Neural cell (in vitro differentiated cells): ENCODE measurements at regions not wholly inside any gene's neighbourhood (a gene's known extent, or its start where the extent isn't known, plus 50 kb on each side); places are given as distances from the start of the nearest gene placed in this dataset.

Experiments used
- H2AFZ ChIP-seq: fragments of 200-600, 300-800 bp; sonication (generic), shearing (Covaris generic); 2 replicates; pipeline ENCODE4 v1.6.0; 2014; ENCODE audit warnings: low read depth, mild to moderate bottlenecking, antibody characterized with exemption, low read length, moderate library complexity
- H3F3A ChIP-seq: fragments of 200-600 bp; shearing (Covaris generic); 2 replicates; pipeline ENCODE4 v1.6.1; 2016; ENCODE audit warnings: mild to moderate bottlenecking, moderate library complexity, mixed read lengths, antibody characterized with exemption, low read length; ENCODE audit not compliant: insufficient read depth, poor library complexity, severe bottlenecking
- H3K27ac ChIP-seq: fragments of 200-600, 300-800 bp; sonication (generic), shearing (Covaris generic); 2 replicates; pipeline ENCODE4 v1.5.1; 2014; ENCODE audit warnings: mild to moderate bottlenecking, low read length, moderate library complexity
- H3K27me3 ChIP-seq: fragments of 300-800, 200-600 bp; sonication (generic), shearing (Covaris generic); 2 replicates; pipeline ENCODE4 v1.6.0; 2014; ENCODE audit warnings: mild to moderate bottlenecking, low read depth, low read length, moderate library complexity; ENCODE audit not compliant: insufficient read depth
- H3K36me3 ChIP-seq: fragments of 300-800, 200-600 bp; sonication (generic), shearing (Covaris generic); 2 replicates; pipeline ENCODE4 v1.5.1; 2014; ENCODE audit warnings: mild to moderate bottlenecking, antibody characterized with exemption, low read length, moderate library complexity; ENCODE audit not compliant: insufficient read depth
- H3K4me2 ChIP-seq: fragments of 300-800, 200-600 bp; sonication (generic), shearing (Covaris generic); 2 replicates; pipeline ENCODE4 v1.6.0; 2014; ENCODE audit warnings: mild to moderate bottlenecking, low read length
- H3K4me3 ChIP-seq: fragments of 300-800, 200-600 bp; sonication (generic), shearing (Covaris generic); 2 replicates; pipeline ENCODE4 v1.5.1; 2014; ENCODE audit warnings: mild to moderate bottlenecking, low read length, moderate library complexity
- H3K79me2 ChIP-seq: fragments of 200-600 bp; shearing (Covaris generic); replicated peaks from 2 replicates; pipeline ENCODE4 v1.6.0; 2014; ENCODE audit warnings: mild to moderate bottlenecking, low read length, moderate library complexity; ENCODE audit not compliant: insufficient read depth
- H3K9ac ChIP-seq: fragments of 300-800, 200-600 bp; sonication (generic), shearing (Covaris generic); 2 replicates; pipeline ENCODE4 v1.6.1; 2016; ENCODE audit warnings: mild to moderate bottlenecking, low read length, mixed read lengths
- H3K9me2 ChIP-seq: fragments of 200-600 bp; shearing (Covaris generic); 2 replicates; pipeline ENCODE4 v1.6.1; 2016; ENCODE audit warnings: mild to moderate bottlenecking, low read length, mixed read lengths; ENCODE audit not compliant: insufficient read depth
- H3K9me3 ChIP-seq: fragments of 200-600, 300-800 bp; sonication (generic), shearing (Covaris generic); 2 replicates; pipeline ENCODE4 v1.6.1; 2016; ENCODE audit warnings: mild to moderate bottlenecking, mixed run types, low read length, moderate library complexity, mixed read lengths
- H4K20me1 ChIP-seq: fragments of 200-600 bp; shearing (Covaris generic); 2 replicates; pipeline ENCODE4 v1.6.1; 2016; ENCODE audit warnings: mild to moderate bottlenecking, mixed run types; ENCODE audit not compliant: insufficient read depth
- EP300 ChIP-seq: fragments of 450-650 bp; conservative IDR thresholded peaks from 2 replicates; pipeline ENCODE4 v1.6.1; 2014; ENCODE audit warnings: antibody characterized with exemption, mild to moderate bottlenecking, moderate library complexity; ENCODE audit not compliant: poor library complexity, severe bottlenecking
- EZH2 ChIP-seq: fragments of 200-600, 300-800 bp; shearing (Covaris generic), sonication (generic); IDR thresholded peaks from 2 replicates; pipeline ENCODE4 v1.6.1; 2014; ENCODE audit warnings: antibody characterized with exemption, low read length, borderline replicate concordance, mild to moderate bottlenecking; ENCODE audit not compliant: insufficient read depth, poor library complexity, severe bottlenecking
- MXI1 ChIP-seq: fragments of 450-650 bp; conservative IDR thresholded peaks from 2 replicates; pipeline ENCODE4 v1.6.1; 2014; ENCODE audit warnings: antibody characterized with exemption, mild to moderate bottlenecking; ENCODE audit not compliant: poor library complexity, severe bottlenecking
- POLR2AphosphoS5 ChIP-seq: IDR thresholded peaks from 2 replicates; pipeline ENCODE4 v1.6.1; 2012
- RAD21 ChIP-seq: fragments of 450-650 bp; conservative IDR thresholded peaks from 2 replicates; pipeline ENCODE4 v1.6.1; 2014; ENCODE audit warnings: antibody characterized with exemption, mild to moderate bottlenecking, moderate library complexity
- SMC3 ChIP-seq: fragments of 450-650 bp; conservative IDR thresholded peaks from 2 replicates; pipeline ENCODE4 v1.6.1; 2014; ENCODE audit warnings: antibody characterized with exemption, mild to moderate bottlenecking, moderate library complexity; ENCODE audit not compliant: poor library complexity
- TAF1 ChIP-seq: IDR thresholded peaks from 2 replicates; pipeline ENCODE4 v1.6.1; 2012; ENCODE audit warnings: low read depth
- TF ChIP-seq, protein P1 (sequence below): fragments of 450-650 bp; IDR thresholded peaks from 2 replicates; pipeline ENCODE4 v1.5.1; 2014; ENCODE audit warnings: antibody characterized with exemption, mild to moderate bottlenecking, moderate library complexity; ENCODE audit not compliant: poor library complexity, severe bottlenecking
- TF ChIP-seq, protein P2 (sequence below): IDR thresholded peaks from 2 replicates; pipeline ENCODE4 v1.6.1; 2012; ENCODE audit warnings: borderline replicate concordance

DNA sequence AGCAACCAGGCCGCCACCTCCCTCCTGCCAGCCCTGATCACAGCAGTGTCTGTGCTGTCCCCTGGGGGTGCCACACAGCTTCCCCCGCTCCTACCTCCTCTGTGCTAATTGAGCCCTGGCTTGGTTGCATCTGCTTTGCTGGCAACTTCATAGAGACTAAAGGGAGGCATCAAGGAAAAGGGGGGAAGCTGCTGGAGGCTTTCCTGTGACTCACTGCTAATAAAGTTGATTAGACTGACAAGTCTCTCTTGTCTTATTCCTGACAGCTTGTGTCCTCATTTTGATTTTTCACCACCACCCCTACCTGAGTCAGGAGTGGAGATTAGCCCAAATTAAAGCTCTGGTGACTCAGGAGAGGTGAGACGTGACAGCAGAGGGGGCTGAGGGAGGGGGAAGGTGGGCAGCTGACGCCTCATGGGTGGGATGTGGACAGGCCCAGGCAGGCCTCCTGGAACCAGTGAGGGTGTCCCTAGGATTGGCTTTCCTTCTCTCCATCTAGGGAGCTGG is 310.0 kb downstream of the CBLN1 start:
- Histone ChIP-seq H3K9me3 (no peaks in the 10 kb centered on the region), H3K27ac (no peak overlapping the region), H3K79me2 (no peaks in the 10 kb centered on the region), H3K4me3 (no peak overlapping the region), H3K4me2 (no peak overlapping the region), H3K9ac (no peak overlapping the region), H2AFZ (no peak overlapping the region), H3K36me3 (no peaks in the 10 kb centered on the region), H3F3A (no peaks in the 10 kb centered on the region), H4K20me1 (no peaks in the 10 kb centered on the region), H3K9me2 (no peaks in the 10 kb centered on the region), H3K27me3 (no peaks in the 10 kb centered on the region)
- TF ChIP-seq POLR2AphosphoS5 (no peak), RAD21 (no peak), EZH2 (no peak), SMC3 (no peak), MXI1 (no peak), EP300 (no peak), TAF1 (no peak)
- TF ChIP-seq, protein P1, sequence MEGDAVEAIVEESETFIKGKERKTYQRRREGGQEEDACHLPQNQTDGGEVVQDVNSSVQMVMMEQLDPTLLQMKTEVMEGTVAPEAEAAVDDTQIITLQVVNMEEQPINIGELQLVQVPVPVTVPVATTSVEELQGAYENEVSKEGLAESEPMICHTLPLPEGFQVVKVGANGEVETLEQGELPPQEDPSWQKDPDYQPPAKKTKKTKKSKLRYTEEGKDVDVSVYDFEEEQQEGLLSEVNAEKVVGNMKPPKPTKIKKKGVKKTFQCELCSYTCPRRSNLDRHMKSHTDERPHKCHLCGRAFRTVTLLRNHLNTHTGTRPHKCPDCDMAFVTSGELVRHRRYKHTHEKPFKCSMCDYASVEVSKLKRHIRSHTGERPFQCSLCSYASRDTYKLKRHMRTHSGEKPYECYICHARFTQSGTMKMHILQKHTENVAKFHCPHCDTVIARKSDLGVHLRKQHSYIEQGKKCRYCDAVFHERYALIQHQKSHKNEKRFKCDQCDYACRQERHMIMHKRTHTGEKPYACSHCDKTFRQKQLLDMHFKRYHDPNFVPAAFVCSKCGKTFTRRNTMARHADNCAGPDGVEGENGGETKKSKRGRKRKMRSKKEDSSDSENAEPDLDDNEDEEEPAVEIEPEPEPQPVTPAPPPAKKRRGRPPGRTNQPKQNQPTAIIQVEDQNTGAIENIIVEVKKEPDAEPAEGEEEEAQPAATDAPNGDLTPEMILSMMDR, result no peak
- TF ChIP-seq, protein P2, sequence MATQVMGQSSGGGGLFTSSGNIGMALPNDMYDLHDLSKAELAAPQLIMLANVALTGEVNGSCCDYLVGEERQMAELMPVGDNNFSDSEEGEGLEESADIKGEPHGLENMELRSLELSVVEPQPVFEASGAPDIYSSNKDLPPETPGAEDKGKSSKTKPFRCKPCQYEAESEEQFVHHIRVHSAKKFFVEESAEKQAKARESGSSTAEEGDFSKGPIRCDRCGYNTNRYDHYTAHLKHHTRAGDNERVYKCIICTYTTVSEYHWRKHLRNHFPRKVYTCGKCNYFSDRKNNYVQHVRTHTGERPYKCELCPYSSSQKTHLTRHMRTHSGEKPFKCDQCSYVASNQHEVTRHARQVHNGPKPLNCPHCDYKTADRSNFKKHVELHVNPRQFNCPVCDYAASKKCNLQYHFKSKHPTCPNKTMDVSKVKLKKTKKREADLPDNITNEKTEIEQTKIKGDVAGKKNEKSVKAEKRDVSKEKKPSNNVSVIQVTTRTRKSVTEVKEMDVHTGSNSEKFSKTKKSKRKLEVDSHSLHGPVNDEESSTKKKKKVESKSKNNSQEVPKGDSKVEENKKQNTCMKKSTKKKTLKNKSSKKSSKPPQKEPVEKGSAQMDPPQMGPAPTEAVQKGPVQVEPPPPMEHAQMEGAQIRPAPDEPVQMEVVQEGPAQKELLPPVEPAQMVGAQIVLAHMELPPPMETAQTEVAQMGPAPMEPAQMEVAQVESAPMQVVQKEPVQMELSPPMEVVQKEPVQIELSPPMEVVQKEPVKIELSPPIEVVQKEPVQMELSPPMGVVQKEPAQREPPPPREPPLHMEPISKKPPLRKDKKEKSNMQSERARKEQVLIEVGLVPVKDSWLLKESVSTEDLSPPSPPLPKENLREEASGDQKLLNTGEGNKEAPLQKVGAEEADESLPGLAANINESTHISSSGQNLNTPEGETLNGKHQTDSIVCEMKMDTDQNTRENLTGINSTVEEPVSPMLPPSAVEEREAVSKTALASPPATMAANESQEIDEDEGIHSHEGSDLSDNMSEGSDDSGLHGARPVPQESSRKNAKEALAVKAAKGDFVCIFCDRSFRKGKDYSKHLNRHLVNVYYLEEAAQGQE, result no peak

DNA sequence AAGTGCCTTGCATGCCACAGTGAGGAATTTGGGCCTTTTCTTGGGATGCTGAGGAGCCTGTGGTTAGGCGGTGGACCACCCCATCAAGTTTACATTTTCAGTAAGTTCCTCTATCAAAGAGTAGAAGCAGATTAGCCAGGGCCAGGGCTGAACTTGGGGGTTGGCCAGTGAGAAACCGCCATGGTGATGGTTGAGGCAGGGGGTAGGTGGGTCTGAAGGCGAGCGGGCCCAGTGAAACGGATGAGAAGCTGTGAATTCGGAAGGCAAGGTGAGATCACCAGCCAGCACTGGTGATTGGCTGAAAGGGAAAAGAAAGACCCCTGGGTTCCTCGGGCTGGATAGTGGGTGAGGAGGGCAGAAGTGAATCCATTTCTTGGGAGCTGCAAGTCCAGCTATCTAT is 311.4 kb downstream of the CBLN1 start:
- Histone ChIP-seq H3K4me2 (no peak overlapping the region), H3K9me3 (no peaks in the 10 kb centered on the region), H4K20me1 (no peaks in the 10 kb centered on the region), H3K9me2 (no peaks in the 10 kb centered on the region), H3K9ac (no peak overlapping the region), H3K4me3 (no peak overlapping the region), H3K79me2 (no peaks in the 10 kb centered on the region), H3F3A (no peaks in the 10 kb centered on the region), H2AFZ (no peak overlapping the region), H3K36me3 (no peaks in the 10 kb centered on the region), H3K27ac (no peak overlapping the region), H3K27me3 (no peaks in the 10 kb centered on the region)
- TF ChIP-seq POLR2AphosphoS5 (no peak), SMC3 (no peak), RAD21 (no peak), TAF1 (no peak)
- TF ChIP-seq, protein P2, result no peak
